Posterior cingulate gyrus (tissue), 11 donors: ENCODE measurements at regions not wholly inside any gene's neighbourhood (a gene's known extent, or its start where the extent isn't known, plus 50 kb on each side); places are given as distances from the start of the nearest gene placed in this dataset.
A peak's percentile ranks its signal among the peaks of the same experiment; 100 is the strongest.

ENCODE experiments used
- DNase-seq, 10 donors: peaks; one replicate each; pipeline versions ENCODE4 v3.0.0 to v3.0.0-alpha.2; 2020 to 2021; ENCODE audit warnings: mixed read lengths in 3 of 10
- intact Hi-C: fragments of 100-400 bp; cut with DNase I; formaldehyde crosslinking; loops from one replicate; pipeline ENCODE4 v1.15.1; 2023

DNA sequence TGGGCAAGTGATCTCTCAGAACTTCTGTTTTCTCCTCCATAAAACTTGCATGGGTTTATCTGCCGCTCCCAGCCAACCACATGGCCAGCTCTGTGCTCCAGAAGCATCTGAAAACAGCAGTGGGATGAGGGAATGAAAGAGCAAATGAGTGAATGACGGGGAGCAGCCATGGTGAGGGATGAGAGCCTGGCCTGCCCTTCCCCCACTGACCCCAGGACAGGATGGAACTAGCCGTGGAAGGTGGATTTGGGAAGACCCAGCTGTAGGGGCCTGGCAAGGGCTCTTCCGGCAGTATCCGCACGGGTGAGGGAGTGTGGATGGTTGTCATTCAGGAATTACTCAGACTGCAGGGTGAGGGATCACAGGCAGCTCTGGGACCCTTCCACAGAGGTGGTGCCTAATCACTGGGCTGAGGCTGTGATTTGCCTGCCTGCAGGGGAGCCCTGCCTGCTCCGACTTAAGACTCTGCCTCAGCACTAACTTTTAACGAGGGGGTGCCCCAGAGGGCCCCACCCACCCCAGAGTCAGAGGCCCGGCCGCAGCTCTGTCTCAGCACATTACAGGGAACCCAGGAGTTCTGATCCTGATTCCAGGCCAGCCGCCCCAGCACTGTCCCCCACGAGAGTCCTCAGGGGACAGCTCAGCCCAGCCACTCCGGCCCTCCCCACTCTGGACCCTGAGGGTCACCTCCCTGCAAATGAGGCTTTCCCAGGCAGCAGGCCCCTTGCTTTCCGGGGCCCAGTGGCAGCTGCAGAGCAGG lies 136.8 kb upstream of the C14orf180 start:
- intact Hi-C loops = no loop called here

DNA sequence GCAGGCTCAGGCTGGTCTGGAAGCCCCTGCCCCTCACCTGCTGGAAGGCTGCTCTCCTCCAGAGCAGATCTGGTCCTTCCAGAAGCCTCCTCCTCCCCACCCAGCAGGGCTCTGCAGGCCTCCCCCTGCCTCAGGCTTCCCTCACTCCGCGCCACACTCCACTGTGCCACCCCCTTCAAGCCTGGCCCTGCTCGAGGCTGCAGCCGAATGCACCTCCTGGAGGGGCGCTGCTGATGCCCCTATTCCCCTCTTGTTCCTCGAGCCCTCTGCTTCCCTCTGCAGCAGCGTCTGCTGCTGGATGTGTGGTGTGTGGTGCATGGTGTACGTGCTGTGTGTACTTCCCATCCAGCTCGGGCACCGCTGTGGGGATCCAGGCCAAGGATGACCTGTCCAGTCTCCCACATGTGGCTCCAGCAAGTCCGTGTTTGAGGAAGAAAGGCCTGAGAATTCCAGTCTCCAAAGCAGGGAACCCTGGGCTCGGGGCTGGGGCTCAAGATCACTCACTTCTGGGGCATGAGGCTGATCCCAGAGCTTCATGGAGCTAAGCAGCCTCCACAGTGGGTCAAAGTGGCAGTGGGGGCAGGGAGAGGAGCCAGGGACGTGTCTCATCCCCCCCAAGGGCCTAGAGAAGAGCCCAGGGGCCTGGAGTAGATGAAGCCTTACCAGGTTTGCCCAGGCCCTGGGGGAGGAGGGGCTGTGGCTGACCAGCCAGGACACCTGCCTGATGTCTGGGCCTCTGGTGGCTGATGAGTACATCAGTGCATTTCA lies 136.0 kb upstream of the C14orf180 start:
- intact Hi-C loops = no loop called here
- peak in 4 of 10 donors; percentile 18 to 82 (median 52) for DNase-seq

More for the DNA sequence above, 136.8 kb upstream of the C14orf180 start:
- peak in 3 of 10 donors; percentile 6 to 64 (median 50) for DNase-seq

GRCh38 chr14:104444159-104445030 lies 135.2 kb upstream of the C14orf180 start:
- DNase-seq = peak in 2 of 10 donors; percentile 10 to 61
- intact Hi-C loops = no loop called here

DNA sequence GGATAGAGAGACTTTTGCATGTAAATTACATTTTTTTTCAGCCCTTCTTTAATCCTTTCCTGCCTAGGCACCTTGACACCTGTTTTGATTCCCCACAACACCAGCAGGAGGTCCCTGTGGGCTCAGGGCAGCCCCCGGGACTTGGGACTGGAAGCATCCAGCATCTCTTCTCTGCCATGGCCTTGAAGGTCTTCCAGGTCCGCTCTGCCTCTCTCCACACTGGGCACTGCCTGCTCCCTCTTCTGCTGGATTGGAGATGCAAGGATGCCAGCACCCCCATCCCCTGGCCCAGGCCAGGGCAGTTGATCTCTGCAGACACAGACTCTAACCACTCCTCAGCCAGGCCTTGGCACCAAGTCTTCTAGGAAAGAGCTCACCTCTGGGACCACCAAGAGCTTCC lies 134.5 kb upstream of the C14orf180 start:
- intact Hi-C loops = no loop called here
- peak in 2 of 10 donors; percentile 17 to 75 for DNase-seq

GRCh38 chr14:104445832-104446381 lies 133.7 kb upstream of the C14orf180 start:
- peak in 2 of 10 donors; percentile 32 to 67 for DNase-seq
- intact Hi-C loops = no loop called here

DNA sequence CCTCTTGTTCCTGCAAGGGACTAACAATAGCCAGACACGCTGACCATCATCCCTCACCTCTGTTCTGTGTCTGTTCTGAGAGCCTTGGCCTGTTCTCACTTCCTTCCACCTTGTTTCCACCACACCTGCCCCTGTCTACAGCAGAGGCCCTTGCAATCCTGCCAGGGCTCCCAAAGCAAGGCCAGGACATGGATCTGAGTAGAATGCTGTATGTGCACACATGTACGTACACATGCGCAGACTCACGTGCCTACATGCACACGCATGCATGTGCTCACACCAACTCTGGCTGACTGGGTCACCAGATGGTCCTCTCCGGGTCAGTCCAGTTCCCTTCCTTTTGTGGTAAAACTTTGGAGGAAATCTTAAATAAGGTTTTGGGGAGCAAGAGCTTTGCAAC lies 133.0 kb upstream of the C14orf180 start:
- DNase-seq = peak in 2 of 10 donors; percentile 21 to 43
- intact Hi-C loops = no loop called here

GRCh38 chr14:104447750-104448149 lies 131.8 kb upstream of the C14orf180 start:
- intact Hi-C loops = no loop called here

DNA sequence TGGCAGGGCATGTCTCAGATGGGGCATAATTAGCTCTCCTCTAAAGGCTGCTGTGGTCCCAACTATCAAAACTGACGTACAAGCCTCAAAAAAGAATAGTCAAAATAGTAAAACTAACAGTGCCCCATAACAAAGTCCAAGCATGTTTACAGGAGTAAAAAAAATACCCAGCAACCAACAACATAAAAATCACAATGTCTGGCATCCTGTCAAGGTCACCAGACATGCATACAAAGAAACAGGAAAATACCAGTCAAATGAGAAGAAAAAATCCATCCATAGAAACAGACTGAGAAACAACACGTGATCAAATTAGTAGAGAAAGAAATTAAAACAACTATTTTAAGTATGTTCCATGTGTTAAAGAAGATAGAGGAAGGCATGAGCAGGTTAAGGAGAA lies 131.2 kb upstream of the C14orf180 start:
- intact Hi-C loops = no loop called here
- DNase-seq = no peak

More at GRCh38 chr14:104447750-104448149, 131.8 kb upstream of the C14orf180 start:
- no peak for DNase-seq

DNA sequence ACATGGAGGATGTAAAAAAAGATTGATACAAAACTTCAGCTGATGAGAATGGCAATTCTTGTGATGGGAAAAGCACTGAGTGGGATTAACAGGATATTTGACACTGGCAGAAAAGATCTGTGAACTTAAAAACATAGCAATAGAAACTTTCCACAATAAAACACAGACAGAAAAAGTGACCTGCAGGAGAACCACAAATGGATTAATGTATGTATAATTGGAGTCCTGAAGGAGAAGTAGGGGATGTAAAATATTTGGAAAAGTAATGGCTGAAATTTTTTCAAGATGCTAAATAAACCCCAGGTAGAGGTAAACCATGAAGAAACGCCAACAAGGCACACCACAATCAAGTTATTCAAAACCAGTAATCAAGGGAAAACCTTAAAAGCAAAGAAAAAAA lies 130.8 kb upstream of the C14orf180 start:
- no peak for DNase-seq
- intact Hi-C loops = no loop called here

DNA sequence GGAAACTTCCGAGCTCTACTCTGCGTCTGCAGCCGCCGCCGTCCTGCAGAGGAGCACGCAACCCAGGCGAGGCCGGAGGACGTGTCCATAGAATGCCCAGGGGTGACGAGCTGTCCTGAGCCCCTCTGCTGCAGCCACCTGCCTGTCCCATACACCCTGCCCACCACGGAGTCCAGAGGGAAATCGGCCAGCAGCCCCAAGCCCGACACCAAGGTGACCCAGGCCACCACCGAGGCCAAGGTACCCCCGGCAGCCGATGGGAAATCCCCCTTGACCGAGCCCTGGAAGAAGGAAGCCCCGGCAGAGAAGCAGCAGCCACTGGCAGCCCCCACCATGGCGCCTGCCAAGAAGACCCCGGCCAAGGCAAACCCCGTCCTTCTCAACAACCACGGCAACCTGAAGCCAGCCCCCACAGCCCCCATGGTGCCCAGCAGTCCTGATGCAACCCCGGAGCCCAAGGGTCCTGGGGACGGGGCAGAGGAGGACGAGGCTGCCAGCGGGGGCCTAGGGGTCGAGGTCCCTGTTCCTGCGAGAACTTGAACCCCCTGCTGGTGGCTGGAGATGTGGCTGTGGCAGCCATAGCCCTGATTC lies 128.7 kb upstream of the C14orf180 start:
- peak in 1 of 10 donors; percentile 74 for DNase-seq
- intact Hi-C loops = no loop called here

- peak in 1 of 10 donors; percentile 24 for DNase-seq
- intact Hi-C loops = no loop called here
Measured at GRCh38 chr14:104451474-104451873, 128.1 kb upstream of the C14orf180 start.

DNA sequence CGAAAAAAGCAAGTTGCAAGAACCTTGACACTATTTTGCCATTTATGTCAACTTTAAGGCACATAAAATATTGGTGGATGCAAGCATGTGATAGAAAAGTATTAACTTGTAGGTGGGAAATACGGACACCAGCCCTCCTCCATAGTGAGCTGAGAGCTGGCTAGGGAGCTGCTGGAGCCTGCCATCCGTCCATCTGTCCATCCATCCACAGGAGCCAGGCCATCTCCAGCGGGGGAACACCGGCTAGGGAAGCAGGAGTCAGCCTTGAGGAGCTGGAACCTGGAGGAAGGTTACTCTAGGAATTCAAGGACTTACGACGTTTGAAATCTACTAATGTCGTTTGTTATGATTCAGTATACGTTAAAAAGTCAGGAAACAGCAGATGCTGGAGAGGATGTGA lies 120.7 kb upstream of the C14orf180 start:
- intact Hi-C loops = no loop called here

DNA sequence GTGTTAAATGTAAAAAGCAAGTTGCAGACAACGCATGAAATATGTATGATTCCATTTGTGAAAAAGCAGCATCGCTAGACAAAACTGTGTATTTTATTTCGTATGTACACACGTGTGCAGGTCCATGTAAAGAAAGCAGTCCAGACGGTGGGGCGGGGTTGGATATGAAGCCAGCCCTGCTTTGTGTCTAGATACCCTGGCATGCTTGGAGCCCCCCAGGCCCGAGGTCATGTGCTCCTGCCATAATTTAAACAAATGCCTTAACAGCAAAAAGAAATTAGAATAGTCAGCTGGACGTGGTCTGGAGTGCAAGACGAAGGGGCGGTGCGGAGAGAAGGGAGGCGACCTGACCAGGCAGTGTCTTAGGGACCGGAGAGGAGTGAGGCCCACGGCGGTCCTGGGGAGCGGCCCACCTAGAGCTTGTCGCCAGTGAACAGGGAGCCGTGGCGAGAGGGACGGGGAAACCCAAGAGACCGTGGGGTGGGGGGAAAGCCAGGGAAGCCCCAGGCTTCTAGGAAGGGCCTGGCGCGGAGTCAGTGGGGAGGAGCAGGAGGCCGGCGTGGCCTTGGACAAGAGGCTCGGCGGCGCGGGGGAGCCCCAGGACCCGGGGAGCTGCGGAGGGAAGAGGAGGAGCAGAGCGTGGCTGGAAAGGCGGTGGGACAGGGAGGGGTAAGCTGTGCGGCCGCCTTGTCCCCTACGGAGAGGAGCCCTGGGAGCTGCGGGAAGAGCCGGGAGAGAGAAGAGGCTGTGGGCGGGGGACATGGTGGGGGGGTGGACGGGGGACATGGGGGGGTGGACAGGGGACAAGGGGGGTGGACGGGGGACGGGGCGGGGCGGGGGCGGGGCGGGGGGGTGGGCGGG lies 118.5 kb upstream of the C14orf180 start:
- DNase-seq = peak in 1 of 10 donors; percentile 77
- intact Hi-C loops = no loop called here

More for the DNA sequence above, 120.7 kb upstream of the C14orf180 start:
- DNase-seq = peak in 1 of 10 donors; percentile 24

GRCh38 chr14:104461676-104462449 lies 117.7 kb upstream of the C14orf180 start:
- intact Hi-C loops = no loop called here
- DNase-seq = peak in 1 of 10 donors; percentile 88

GRCh38 chr14:104462651-104463630 lies 116.6 kb upstream of the C14orf180 start:
- intact Hi-C loops = no loop called here
- no peak for DNase-seq

DNA sequence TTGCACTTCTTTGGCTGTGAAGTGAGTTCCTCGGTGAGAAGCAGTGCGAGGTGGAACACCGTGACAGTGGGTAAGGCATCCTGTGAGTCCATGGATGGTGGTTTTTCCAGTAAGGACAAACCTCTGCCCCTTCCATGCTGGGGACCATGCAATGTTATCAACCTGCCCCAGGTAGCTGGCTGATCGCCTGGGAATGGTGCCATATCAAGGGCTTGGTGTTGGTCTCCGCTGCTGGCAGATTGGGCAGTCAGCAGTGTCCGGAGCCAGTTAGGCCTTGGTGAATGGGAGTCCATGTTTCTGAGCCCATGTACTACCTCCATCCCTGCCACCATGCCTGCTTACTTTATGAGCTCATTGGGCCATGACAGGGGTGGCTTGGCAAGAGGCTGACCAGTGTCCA lies 114.7 kb upstream of the C14orf180 start:
- DNase-seq = peak in 1 of 10 donors; percentile 72
- intact Hi-C loops = no loop called here
